Activated CD4-positive, CD25-positive, alpha-beta regulatory T cell treated with anti-CD3 and anti-CD28 coated beads, Interleukin-2, amount 50 U/mL, for 72 hours (primary cell): ENCODE measurements at regions not wholly inside any gene's neighbourhood (a gene's known extent, or its start where the extent isn't known, plus 50 kb on each side); places are given as distances from the start of the nearest gene placed in this dataset.
"Not testable (repeated sequence)": the region's sequence is repeated elsewhere in the genome, so short reads cannot be mapped to it uniquely, and the experiment has no call there.

Experiments
- DNase-seq: peaks from one replicate; pipeline ENCODE4 v3.0.0; 2021

GRCh38 chr4:137393044-137393443 is 139.2 kb downstream of the PCDH18 start:
- no peak for DNase-seq

- DNase-seq: no peak
Observed at GRCh38 chr4:137390707-137391106, 141.6 kb downstream of the PCDH18 start.

- DNase-seq: no peak
Observed at GRCh38 chr4:137389911-137390520, 142.3 kb downstream of the PCDH18 start.

- DNase-seq: no peak
Observed at GRCh38 chr4:137387924-137388323, 144.4 kb downstream of the PCDH18 start.

GRCh38 chr4:137384476-137384875 is 147.8 kb downstream of the PCDH18 start:
- DNase-seq: no peak

GRCh38 chr4:137378821-137379220 is 153.5 kb downstream of the PCDH18 start:
- DNase-seq: no peak

- no peak for DNase-seq
Observed at GRCh38 chr4:137378393-137378792, 153.9 kb downstream of the PCDH18 start.

GRCh38 chr4:137376312-137376711 is 156.0 kb downstream of the PCDH18 start:
- no peak for DNase-seq

- DNase-seq: no peak
Observed at GRCh38 chr4:137375111-137375850, 157.0 kb downstream of the PCDH18 start.

- no peak for DNase-seq
Observed at GRCh38 chr4:137370679-137371078, 161.6 kb downstream of the PCDH18 start.

- DNase-seq: no peak
Observed at GRCh38 chr4:137370206-137370633, 162.1 kb downstream of the PCDH18 start.

GRCh38 chr4:137367620-137368019 is 164.7 kb downstream of the PCDH18 start:
- no peak for DNase-seq

GRCh38 chr4:137363496-137363895 is 168.8 kb downstream of the PCDH18 start:
- no peak for DNase-seq

- DNase-seq: no peak
Observed at GRCh38 chr4:137361756-137362470, 170.4 kb downstream of the PCDH18 start.

GRCh38 chr4:137360761-137361160 is 171.5 kb downstream of the PCDH18 start:
- no peak for DNase-seq

GRCh38 chr4:137359691-137360315 is 172.5 kb downstream of the PCDH18 start:
- DNase-seq: no peak

GRCh38 chr4:137354562-137354961 is 177.7 kb downstream of the PCDH18 start:
- not testable (repeated sequence) for DNase-seq

- no peak for DNase-seq
Observed at GRCh38 chr4:137347371-137347770, 184.9 kb downstream of the PCDH18 start.

- DNase-seq: no peak
Observed at GRCh38 chr4:137345597-137345996, 186.7 kb downstream of the PCDH18 start.

GRCh38 chr4:137343221-137343620 is 189.1 kb downstream of the PCDH18 start:
- DNase-seq: no peak

- no peak for DNase-seq
Observed at GRCh38 chr4:137333031-137333430, 199.3 kb downstream of the PCDH18 start.

- DNase-seq: no peak
Observed at GRCh38 chr4:137312257-137312656, 220.0 kb downstream of the PCDH18 start.
